GM19035 (cell line): ENCODE measurements at regions not wholly inside any gene's neighbourhood (a gene's known extent, or its start where the extent isn't known, plus 50 kb on each side); places are given as distances from the start of the nearest gene placed in this dataset.

Experiments
- ATAC-seq: cut with Tn5 transposase; IDR thresholded peaks from one replicate; pipeline ENCODE4 v1.9.1; 2021; ENCODE audit not compliant: unreplicated experiment

DNA sequence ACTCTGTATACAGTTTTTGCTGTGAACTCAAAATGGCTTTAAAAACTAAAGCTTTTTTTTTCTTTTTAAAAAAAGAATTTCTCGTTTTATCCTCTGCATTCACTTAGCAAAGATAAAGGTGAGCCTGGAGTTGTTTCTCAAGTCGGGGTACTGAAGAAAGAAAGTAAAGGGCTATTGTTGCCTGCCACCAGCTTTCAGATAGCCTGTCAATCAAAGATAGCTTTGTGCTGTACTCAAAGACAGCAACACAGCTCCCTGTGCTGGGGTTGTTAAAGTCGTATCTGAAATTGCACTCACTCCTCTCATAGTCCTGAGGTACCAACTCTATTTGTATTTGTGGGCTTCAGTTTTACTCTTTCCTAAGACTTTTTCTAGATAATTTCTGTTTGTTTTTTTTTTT, 710.1 kb upstream of the ID4 start:
- no peak for ATAC-seq

GRCh38 chr6:19128701-19129100, 708.5 kb upstream of the ID4 start:
- ATAC-seq, result no peak

GRCh38 chr6:19135706-19136105, 701.5 kb upstream of the ID4 start:
- no peak for ATAC-seq

DNA sequence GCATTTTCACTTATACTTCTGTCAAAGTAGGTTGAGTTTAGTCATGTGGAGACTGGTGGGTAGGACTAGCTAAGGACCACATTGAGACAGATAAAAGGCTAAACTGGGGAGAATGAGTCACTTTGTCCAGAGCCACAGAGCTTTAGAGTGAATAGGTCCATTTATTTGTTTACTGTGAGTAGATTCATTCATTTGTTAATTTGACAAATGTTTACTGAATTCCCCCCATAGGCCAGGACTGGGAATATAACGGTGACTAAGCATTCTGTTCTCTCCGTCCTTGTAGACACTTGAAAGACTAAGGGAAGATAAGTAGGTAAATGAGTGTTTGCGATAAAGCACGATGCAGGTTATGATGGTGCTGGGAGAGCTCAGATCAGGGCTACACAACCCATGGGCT, 699.7 kb upstream of the ID4 start:
- ATAC-seq, result no peak

GRCh38 chr6:19142275-19142674, 694.9 kb upstream of the ID4 start:
- ATAC-seq, result no peak

DNA sequence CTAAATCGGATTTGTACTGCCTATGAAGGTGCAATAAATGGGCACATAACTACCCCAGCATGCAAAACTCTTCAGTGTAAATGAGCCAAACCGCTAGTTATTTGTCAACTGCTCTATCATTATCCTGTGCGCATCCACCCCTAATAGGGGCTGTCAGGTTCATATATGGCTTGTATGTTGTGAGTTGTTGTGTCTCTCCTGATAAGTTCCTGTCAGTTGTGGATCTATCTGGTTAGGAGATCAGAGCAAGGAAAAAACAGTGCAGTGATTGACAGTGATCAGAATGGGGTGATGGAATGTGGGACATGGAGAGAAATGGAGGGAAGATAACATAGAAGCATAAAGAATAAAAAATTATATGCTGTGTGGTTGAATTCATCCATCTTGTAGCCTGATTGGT, 686.9 kb upstream of the ID4 start:
- no peak for ATAC-seq

GRCh38 chr6:19153270-19153980, 683.7 kb upstream of the ID4 start:
- ATAC-seq, result no peak

DNA sequence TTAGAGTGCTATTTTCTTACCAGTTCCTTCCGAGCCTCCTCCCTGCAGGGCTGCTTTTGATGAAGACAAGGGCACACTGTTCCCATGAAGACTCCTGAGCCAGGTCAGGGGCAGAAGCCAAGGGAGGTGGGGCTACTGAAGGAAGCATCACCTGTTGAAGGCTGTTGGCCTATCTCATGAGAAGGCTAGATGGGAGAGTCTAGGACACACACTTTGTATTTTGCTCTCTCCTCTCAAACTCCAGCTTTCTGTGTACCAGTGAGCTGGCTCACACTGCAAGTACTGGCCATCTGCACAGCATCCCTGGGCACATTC, 683.2 kb upstream of the ID4 start:
- ATAC-seq, result no peak

DNA sequence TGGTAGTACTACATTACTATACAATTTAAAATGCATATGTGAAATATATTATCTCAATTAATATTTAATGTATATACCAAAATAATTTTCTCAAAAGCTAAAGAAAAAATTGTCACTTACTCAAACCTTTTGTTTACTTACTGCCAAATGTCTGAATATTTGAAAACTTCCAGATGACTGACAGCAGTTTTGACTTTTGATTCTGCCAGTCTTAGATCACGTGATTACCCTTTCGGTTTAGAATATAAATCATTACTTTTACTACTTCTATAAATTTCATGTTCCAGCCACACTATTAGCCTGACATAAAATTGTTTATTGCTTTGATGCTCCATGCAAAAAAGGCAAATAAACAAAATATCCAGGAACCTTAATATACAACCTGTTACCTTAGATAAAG, 680.7 kb upstream of the ID4 start:
- ATAC-seq, result no peak

GRCh38 chr6:19157486-19157885, 679.7 kb upstream of the ID4 start:
- no peak for ATAC-seq

DNA sequence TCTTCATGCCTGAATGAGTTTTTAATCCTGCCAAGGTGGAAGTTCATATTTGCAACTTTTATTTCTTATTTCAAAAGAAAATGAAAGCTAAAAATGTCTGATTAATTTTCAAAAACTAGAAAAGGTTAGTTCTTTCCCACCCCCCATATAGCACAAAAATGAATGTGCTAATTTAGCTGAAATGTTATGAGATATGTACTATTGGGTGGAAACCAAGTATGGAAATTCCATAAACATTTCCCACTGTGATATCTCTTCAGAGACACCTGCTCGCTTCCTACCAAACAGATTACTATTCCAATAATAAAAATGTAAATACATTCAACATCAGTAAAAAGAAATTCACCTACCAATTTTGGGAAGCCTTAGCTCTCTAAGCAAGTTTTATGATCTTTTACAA, 678.6 kb upstream of the ID4 start:
- ATAC-seq, result no peak

DNA sequence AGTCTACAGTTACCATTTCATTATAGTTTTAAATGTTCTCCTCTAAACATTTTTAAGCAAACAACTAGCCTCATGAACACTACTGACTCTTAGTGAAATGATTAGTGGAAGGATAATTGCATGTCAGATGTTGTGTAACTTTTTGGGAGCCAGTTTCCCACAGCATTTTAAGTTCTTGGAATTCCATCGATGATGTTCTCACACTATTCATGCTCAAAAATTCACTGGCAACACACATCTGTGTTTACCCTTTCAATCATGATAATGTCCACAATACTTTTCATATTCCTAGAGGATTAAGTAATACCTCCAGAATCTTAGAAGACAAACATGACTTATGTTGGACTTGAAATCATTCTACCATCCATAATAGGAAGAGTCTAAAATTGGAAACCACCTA, 678.1 kb upstream of the ID4 start:
- no peak for ATAC-seq

DNA sequence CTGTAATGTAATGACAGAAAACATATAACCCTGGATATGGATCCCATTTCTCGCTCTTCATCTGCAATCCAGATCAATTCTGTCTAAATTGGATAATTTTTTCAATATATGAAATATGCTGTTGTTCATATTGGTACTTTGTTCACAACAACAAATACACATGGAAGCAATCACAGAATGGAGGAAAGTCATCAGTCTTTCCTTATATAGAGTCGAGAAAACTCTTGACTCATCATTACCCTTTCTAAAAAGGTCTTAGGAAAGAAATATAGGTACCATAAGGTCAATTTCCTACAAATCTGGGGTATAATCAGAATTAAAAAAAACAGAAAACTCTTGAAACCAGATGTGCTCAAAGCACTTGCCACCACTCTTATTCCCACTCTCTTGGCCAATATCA, 677.6 kb upstream of the ID4 start:
- ATAC-seq, result no peak

DNA sequence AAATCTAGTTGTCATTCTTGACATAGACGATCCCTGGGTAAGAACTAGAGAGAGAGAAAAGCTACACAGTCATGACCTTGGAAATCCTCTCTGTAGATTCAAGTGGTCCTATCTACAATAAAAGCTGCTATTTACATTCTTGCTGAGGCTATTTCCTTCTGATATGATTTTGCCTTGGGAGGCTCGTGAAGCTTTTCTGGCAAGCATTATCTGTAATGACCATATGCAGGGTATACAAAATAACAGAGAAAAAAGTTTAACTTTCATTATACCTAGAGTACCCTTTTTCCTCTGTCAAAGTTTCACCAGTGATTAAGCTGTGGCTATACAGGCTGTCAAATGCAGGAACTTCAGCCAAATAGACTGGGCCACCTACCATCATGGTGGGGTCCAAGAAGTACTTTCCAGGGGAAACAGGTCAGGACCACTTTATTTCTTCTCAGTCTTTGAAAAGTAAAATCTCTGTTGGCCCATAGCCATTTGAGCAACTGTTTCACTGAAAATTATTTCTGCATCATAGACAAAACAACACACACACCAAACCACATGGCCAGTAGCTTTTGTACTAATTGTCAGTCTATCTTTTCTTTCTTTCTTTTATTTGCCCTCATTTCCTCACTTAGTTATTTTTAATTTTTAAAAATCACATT, 677.0 kb upstream of the ID4 start:
- ATAC-seq, result no peak

GRCh38 chr6:19167251-19167650, 669.9 kb upstream of the ID4 start:
- ATAC-seq, result no peak

GRCh38 chr6:19169366-19169765, 667.8 kb upstream of the ID4 start:
- ATAC-seq, result no peak

DNA sequence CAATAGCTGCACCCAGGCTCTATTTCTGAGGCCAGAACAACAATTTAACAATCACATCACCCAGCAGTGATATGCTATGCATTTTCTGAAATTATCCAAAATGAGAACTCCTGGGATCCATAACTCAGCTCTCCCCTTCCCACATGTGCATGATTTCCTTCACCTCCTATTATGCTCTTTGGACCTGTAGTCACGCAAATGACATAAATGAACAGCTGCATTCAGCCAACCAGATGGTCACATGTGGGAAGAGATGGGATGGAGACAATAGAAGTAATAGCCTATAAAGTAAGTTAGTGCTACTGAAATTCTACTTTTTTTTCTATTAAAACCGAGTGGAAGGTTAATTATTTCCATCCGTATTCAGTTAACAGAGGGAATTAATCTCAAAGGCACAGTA, 662.1 kb upstream of the ID4 start:
- no peak for ATAC-seq

DNA sequence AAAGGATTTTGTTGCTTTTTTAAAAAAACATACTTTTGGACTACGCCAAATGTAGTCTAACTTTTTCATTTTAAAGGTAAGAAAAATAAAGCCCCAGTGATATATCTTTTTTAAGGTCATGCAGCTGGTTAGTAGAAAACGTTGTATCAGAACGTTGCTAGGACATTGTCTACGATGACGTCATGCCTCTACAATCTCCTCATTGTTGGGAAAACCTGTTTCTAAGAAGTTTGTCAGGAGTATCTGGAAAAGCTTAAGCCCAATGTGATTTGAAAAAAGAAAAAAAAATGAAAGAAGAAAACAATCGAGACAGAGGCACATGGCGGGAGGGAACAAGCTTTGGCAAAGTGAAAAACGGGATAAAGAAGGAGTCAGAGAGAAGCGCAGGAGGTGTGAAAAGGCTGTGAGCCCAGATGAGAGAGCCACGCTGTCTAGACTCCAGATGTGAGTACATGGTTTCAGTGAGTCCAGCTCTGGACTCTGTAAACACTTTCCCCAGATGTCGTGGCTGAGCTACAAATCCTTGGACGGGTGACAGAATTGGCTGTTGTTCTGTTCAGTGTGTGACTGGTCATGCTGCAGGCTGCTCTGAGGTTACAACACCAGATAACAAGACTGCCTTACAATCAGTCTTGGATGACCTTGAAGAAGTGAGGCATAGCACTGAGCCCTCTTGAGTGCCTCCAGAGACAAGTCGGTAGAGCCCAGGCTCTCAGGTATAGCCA, 656.7 kb upstream of the ID4 start:
- ATAC-seq, result no peak

DNA sequence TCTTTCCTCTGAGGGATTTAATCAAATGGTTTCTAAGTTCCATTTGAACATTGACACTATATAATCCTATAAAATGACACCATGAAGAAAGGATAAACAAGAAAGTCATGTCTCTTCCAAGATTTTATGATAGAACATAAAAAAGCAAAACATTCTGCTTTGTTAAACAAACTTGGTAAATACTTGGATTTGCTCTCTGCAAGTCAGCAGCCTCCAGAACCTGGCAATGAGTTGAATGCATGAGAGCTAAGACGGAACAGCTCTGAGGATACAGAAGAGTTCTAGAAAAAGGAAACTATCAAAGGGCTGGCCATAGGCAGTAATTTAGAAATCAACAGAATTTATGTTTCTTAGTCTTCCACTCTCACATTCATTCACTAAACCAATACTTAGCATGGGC, 656.0 kb upstream of the ID4 start:
- ATAC-seq, result no peak

GRCh38 chr6:19193624-19194023, 643.5 kb upstream of the ID4 start:
- no peak for ATAC-seq

GRCh38 chr6:19204445-19204844, 632.7 kb upstream of the ID4 start:
- ATAC-seq, result no peak

GRCh38 chr6:19205076-19205475, 632.1 kb upstream of the ID4 start:
- ATAC-seq, result no peak

GRCh38 chr6:19209202-19209601, 628.0 kb upstream of the ID4 start:
- ATAC-seq, result no peak
